ENCODE measurements at regions not wholly inside any gene's neighbourhood (a gene's known extent, or its start where the extent isn't known, plus 50 kb on each side); places are given as distances from the start of the nearest gene placed in this dataset.

GRCh38 chr2:180190851-180191250, 183.8 kb upstream of the CWC22 start:
- TF ChIP-seq CTCF (IDR thresholded peaks at IDR 0.05) (no peak), ZFX (IDR thresholded peaks at IDR 0.05; ENCODE audit: borderline replicate concordance) (no peak)

Data from 22Rv1 (cell line).